ENCODE measurements at regions not wholly inside any gene's neighbourhood (a gene's known extent, or its start where the extent isn't known, plus 50 kb on each side); places are given as distances from the start of the nearest gene placed in this dataset.

DNA sequence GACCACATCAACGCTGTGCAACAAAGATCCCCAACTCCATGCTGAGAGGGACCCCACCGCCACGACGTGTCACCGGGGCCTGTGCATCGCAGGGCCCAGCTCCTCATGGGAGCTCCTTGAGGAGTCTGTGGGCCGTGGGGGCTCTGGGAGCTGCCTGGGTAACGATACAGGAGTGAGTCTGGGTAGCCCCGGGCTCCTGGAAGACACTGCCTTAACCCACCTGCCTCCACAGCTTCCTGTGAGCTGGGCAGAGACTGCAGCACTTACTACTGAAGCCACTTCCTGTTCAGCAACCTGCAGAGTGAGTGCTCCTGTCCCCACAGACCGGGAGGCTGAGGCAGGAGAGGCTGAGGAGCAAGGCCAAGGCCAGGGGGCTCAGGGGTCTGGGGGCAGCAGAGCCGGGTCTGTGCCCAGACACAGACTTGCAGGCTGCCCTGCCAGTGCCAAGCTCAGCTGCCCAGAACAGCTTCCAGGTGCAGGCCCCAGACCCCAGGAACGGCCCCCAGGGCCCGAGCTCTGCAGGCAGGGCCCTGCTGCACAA, 226.7 kb downstream of the BRD1 start:
- Mint-ChIP-seq H3K27me3 (ENCODE audit: insufficient read depth, low read depth, poor library complexity) (peaks cover 9% of the 10 kb centered on the region), H3K36me3 (ENCODE audit: low read depth) (peaks cover 7% of the 10 kb centered on the region; the same call in 2 of the 3 replicates), H3K27ac (no peak overlapping the region), H3K4me3 (no peak overlapping the region), H3K9me3 (peaks cover 21% of the 10 kb centered on the region), H3K4me1 (no peaks in the 10 kb centered on the region)
- H3K4me1 ChIP-seq (ENCODE audit: insufficient read depth) = no peaks in the 10 kb centered on the region
- H3K9me2 ChIP-seq (ENCODE audit: insufficient read depth) = no peaks in the 10 kb centered on the region
- H3K27me3 ChIP-seq (ENCODE audit: insufficient read depth) = no peaks in the 10 kb centered on the region
- no peaks in the 10 kb centered on the region for H4K20me1 ChIP-seq (replicated peaks; ENCODE audit: insufficient read depth)
- no peak overlapping the region for H2AFZ ChIP-seq
- H3K4me3 ChIP-seq = no peak overlapping the region
- no peaks in the 10 kb centered on the region for H3K79me2 ChIP-seq (replicated peaks; ENCODE audit: insufficient read depth)
- H3K36me3 ChIP-seq (ENCODE audit: insufficient read depth) = no peaks in the 10 kb centered on the region; the same call in 1 of the 2 replicates
- no peak overlapping the region for H3K27ac ChIP-seq (ENCODE audit: low read depth)
- ATAC-seq (no peak), DNase-seq (ENCODE audit: low spot score) (no peak)
- no peaks in the 10 kb centered on the region for H3F3A ChIP-seq (replicated peaks; ENCODE audit: low read depth)
- no peak overlapping the region for H3K4me2 ChIP-seq
- no peak for TF ChIP-seq ZNF331 (CRISPR knock-in tag; IDR thresholded peaks at IDR 0.05; ENCODE audit: low read depth)
- no peak for TF ChIP-seq POLR2AphosphoS5 (IDR thresholded peaks at IDR 0.05; ENCODE audit: low read depth)
- no peak for TF ChIP-seq CTCF (conservative IDR thresholded peaks at IDR 0.05; ENCODE audit: low read depth in 2 of 2)
- TF ChIP-seq ZNF114 (CRISPR knock-in tag; IDR thresholded peaks at IDR 0.05) = no peak
- TF ChIP-seq REST (IDR thresholded peaks at IDR 0.05; ENCODE audit: unreplicated experiment) = no peak
- TF ChIP-seq, protein P1, sequence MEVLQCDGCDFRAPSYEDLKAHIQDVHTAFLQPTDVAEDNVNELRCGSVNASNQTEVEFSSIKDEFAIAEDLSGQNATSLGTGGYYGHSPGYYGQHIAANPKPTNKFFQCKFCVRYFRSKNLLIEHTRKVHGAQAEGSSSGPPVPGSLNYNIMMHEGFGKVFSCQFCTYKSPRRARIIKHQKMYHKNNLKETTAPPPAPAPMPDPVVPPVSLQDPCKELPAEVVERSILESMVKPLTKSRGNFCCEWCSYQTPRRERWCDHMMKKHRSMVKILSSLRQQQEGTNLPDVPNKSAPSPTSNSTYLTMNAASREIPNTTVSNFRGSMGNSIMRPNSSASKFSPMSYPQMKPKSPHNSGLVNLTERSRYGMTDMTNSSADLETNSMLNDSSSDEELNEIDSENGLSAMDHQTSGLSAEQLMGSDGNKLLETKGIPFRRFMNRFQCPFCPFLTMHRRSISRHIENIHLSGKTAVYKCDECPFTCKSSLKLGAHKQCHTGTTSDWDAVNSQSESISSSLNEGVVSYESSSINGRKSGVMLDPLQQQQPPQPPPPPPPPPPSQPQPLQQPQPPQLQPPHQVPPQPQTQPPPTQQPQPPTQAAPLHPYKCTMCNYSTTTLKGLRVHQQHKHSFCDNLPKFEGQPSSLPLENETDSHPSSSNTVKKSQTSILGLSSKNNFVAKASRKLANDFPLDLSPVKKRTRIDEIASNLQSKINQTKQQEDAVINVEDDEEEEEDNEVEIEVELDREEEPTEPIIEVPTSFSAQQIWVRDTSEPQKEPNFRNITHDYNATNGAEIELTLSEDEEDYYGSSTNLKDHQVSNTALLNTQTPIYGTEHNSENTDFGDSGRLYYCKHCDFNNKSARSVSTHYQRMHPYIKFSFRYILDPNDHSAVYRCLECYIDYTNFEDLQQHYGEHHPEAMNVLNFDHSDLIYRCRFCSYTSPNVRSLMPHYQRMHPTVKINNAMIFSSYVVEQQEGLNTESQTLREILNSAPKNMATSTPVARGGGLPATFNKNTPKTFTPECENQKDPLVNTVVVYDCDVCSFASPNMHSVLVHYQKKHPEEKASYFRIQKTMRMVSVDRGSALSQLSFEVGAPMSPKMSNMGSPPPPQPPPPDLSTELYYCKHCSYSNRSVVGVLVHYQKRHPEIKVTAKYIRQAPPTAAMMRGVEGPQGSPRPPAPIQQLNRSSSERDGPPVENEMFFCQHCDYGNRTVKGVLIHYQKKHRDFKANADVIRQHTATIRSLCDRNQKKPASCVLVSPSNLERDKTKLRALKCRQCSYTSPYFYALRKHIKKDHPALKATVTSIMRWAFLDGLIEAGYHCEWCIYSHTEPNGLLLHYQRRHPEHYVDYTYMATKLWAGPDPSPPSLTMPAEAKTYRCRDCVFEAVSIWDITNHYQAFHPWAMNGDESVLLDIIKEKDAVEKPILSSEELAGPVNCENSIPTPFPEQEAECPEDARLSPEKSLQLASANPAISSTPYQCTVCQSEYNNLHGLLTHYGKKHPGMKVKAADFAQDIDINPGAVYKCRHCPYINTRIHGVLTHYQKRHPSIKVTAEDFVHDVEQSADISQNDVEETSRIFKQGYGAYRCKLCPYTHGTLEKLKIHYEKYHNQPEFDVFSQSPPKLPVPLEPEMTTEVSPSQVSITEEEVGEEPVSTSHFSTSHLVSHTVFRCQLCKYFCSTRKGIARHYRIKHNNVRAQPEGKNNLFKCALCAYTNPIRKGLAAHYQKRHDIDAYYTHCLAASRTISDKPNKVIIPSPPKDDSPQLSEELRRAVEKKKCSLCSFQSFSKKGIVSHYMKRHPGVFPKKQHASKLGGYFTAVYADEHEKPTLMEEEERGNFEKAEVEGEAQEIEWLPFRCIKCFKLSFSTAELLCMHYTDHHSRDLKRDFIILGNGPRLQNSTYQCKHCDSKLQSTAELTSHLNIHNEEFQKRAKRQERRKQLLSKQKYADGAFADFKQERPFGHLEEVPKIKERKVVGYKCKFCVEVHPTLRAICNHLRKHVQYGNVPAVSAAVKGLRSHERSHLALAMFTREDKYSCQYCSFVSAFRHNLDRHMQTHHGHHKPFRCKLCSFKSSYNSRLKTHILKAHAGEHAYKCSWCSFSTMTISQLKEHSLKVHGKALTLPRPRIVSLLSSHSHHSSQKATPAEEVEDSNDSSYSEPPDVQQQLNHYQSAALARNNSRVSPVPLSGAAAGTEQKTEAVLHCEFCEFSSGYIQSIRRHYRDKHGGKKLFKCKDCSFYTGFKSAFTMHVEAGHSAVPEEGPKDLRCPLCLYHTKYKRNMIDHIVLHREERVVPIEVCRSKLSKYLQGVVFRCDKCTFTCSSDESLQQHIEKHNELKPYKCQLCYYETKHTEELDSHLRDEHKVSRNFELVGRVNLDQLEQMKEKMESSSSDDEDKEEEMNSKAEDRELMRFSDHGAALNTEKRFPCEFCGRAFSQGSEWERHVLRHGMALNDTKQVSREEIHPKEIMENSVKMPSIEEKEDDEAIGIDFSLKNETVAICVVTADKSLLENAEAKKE (CRISPR knock-in tag; IDR thresholded peaks at IDR 0.05) = no peak
- TF ChIP-seq JUNB (IDR thresholded peaks at IDR 0.05; ENCODE audit: unreplicated experiment) = no peak
- no peak for TF ChIP-seq STAT1 (IDR thresholded peaks at IDR 0.05; ENCODE audit: unreplicated experiment)
- TF ChIP-seq EZH2 (IDR thresholded peaks at IDR 0.05; ENCODE audit: low read depth, unreplicated experiment) = no peak
- no peak for TF ChIP-seq NANOG (IDR thresholded peaks at IDR 0.05; ENCODE audit: borderline replicate concordance)
- no peak for TF ChIP-seq CREB1 (CRISPR knock-in tag; IDR thresholded peaks at IDR 0.05; ENCODE audit: low read depth)
- no peak for TF ChIP-seq EZH2phosphoT487 (IDR thresholded peaks at IDR 0.05; ENCODE audit: unreplicated experiment)
- TF ChIP-seq ETS1 (IDR thresholded peaks at IDR 0.05) = no peak

Data from GM23338 (cell line).